HG02852 (cell line): ENCODE measurements at regions not wholly inside any gene's neighbourhood (a gene's known extent, or its start where the extent isn't known, plus 50 kb on each side); places are given as distances from the start of the nearest gene placed in this dataset.

Source experiments
- ATAC-seq: cut with Tn5 transposase; IDR thresholded peaks from one replicate; pipeline ENCODE4 v1.9.1; 2021; ENCODE audit warnings: mild to moderate bottlenecking, moderate library complexity; ENCODE audit not compliant: unreplicated experiment

DNA sequence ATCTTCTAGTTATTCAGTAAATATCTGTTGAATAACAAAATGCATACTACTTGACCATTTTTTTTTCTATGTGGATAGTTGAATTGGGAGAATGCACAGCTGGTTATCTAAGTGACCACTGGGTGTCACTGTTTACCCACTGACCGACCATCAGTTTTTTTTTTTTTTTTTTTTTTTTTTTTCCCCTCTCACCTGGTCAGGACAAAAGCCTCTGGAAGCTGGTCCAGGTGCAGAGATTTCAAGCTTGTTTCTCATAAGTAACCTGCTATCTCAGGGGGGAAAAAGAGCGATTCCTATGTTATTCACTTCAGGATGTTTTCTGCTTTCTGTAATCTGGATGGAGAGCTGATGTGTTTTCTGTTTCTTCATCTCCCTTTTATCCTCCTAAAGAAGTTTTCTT lies 256.0 kb downstream of the DCDC2C start:
- ATAC-seq = no peak

DNA sequence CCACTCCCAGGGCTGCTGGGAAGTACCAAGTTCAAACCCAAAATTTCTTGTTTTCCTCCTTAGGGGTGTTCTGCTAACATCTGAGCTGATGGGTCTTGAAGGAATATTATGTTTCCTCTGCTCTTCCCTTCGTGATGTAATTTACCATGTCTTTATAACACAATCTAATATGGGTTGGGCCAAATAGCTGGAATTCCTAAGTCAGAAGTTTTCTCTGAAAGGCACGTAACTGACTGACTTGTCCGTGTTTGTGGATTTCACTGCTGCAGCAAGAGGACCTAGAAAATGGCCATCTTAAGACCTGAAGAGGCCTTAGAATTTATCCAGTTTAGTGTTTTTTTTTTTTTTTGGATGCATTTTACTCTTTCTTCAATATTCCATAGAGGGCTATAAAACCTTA lies 256.7 kb downstream of the DCDC2C start:
- no peak for ATAC-seq

DNA sequence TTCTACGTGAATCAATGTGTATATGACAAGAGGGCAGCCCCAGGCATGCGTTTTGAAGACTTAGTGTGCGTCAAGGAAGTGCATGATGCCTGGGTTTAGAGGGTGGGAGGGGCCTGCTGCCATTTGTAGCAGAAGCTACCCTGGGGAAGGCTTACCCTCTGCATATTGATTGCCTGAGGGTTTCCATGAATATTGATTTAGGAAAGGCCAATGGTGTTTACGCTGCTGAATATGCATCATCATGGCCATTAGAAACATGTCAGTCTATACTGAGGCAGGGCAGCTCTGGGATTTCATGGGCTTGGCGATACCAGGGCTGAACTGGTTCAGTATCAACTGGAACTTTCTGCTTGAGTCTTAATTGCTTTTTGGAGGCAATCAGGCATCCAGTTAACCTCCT lies 259.3 kb downstream of the DCDC2C start:
- no peak for ATAC-seq

DNA sequence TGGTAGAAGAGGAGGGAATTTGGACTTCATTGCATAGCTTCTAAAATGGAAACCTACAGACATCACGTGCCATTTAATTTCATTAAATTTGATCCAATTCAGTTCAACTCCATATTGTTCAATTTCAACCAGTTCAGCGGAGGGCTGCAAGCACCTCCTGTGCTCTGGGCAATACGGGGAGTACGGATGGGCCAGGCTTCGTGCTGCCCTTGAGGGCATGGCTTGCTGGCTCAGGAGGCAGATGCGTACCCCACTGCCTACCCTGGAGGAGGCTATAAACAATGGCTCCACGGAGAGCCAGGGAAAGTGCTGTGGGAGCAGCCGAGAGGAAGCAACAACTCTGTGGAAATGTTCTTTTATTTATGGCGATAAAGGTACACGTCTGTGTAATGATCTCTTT lies 261.8 kb downstream of the DCDC2C start:
- ATAC-seq = no peak

DNA sequence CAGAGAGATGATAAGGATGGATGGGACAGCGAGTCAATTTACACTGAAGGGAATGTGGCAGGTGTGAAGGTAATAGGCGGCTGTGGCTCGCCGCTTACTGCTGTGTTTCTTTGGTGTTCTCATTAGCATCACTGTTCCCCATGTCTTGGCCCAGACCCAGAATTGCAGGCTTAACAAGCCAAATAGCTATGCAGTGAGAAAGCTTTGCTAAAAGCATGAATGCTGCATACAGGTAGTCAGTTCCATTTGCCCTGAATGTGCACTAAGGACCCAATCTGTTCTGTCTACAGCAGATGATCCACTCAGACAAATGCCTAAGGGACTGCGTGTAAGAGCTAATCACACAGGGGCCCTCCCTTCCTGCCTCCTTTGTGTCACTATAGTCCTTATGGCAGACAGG lies 262.6 kb downstream of the DCDC2C start:
- ATAC-seq = no peak

GRCh38 chr2:3966470-3966869 lies 263.1 kb downstream of the DCDC2C start:
- ATAC-seq = no peak

- ATAC-seq = no peak
Observed at GRCh38 chr2:3968736-3969135, 265.4 kb downstream of the DCDC2C start.

DNA sequence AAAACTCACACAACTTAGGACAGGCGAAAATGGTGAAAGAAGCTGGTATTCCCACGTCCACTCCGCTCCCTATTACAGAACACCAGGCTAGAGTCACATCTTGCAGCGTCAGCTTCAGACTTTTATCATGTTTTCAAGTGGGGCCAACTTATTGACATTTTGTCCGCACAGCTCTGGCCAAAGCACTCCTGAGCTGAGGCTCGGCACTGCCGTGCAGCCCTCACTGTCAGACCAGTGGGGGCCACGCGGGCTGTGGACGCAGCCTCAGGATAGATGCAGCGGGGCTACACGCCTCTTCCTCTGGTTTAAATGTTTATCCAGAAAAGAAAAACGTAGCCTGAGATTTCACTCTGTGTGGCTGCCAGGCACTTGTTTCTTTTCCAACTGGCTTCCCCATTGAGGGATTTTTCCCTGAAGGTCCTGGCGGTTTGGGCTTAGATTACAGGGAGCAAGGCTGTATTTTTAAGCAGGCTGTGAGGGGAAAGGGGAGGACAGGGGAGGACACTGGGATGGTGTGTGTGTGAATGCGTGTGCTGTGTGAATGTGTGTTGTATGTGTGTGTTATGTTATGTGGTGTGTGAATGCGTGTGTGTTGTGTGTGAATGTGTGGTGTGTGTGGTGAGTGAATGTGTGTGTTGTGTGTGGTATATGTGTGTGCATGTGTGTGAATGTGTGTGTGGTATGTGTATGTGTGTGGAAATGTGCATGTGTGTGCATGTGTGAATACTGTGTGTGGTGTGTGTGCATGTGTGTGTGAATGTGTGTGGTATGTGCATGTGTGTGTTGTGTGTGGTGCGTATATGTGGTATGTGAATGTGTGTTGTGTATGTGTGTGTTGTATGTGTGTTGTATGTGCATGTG lies 267.6 kb downstream of the DCDC2C start:
- ATAC-seq = no peak

DNA sequence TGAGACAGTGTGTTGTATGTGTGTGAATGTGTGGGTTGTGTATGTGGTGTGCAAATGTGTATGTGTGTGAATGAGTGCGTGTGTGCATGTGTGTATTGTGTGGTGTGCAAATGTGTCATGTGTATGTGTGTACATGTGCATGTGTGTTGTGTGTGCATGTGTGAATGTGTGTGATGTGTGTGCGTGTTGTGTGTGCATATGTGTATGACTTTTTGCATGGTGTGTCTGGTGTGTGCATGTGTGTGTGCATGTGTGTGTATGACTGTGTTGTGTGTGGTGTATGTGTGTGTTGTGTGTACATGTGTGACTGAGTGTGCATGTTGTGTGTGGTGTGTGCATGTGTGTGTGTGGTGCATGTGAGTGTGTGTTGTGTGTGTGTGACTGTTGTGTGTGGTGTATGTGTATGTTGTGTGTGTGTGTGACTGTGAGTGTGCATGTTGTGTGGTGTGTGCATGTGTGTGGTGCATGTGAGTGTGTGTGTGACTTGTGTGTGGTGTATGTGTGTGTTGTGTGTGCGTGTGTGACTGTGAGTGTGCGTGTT lies 268.3 kb downstream of the DCDC2C start:
- no peak for ATAC-seq

- no peak for ATAC-seq
Observed at GRCh38 chr2:3972377-3972776, 269.0 kb downstream of the DCDC2C start.

- ATAC-seq = no peak
Observed at GRCh38 chr2:3974765-3975164, 271.4 kb downstream of the DCDC2C start.

- no peak for ATAC-seq
Observed at GRCh38 chr2:3981446-3981987, 278.1 kb downstream of the DCDC2C start.

DNA sequence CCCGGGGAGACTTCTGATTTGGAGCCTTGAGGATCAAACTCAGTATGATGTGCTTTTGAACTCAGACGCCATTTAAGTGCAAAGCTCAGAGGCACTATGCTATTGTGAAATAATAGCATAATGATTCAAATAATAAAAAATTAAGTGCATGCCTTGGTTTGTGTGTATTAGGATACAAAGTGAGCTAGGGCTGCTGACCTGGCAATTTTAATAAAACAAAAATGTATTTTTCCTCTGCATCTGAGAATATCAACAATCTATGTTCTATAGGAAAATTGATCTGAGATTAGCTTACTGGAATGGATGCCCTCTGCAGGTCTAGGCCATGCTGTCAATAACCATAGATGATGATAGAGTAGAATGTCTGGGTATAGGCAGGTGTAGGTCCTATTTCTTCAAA lies 278.8 kb downstream of the DCDC2C start:
- ATAC-seq = no peak

GRCh38 chr2:3986063-3986462 lies 282.7 kb downstream of the DCDC2C start:
- no peak for ATAC-seq

DNA sequence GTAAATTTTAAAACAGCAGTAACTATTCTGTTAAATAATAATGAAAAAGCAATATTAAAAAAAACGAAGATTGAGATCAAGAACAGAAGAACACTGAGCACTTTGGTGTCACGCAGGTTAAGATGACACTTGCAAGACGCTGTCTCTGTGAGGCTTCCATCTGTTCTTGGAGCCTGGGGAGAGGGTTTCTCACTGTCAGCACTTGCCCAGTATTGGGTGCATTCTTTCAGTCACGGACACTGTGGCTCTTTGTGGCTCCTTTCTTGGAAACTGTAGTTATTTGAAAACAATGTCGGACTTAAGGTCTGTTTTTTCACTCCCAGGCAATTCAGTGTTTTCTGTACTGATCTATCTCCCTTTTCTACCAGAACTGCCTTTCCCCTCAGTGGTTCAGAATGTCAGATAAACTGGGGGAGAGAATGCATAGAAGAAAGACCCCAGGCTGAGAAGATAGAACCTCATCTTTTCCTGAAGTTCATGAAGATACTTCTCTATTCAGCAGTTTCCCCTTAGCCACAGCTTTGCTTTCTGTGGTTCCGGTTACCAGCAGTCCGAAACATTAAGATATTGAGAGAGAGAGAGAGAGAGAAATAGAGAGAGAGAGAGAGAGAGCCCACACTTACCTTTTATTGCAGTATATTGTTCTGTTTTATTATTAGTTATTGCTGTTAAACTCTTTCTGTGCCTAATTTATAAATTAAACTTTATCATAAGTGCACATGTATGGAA lies 283.3 kb downstream of the DCDC2C start:
- no peak for ATAC-seq

DNA sequence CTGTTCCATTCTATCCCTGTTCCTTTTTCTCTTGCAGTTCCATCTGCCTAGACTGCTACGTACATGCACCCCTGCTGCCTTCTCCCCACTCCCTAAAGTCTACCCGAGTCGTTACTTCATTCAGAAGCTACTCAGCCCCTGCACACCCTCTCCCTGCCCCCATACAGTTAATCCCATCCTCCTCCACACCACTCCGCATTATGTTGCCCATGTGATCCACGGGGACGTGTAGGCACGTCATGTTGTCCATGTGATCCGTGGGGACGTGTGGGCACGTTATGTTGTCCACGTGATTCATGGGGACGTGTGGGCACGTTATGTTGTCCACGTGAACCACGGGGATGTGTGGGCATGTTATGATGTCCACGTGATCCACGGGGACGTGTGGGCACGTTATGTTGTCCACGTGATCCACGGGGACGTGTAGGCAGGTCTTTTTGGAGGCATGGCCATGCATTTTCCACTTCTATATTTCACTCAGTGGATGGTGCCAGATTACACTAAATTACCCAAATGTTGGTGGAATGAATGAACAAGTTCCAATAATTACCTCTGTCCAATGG lies 299.5 kb downstream of the DCDC2C start:
- ATAC-seq = no peak

GRCh38 chr2:4012197-4012596 lies 308.8 kb downstream of the DCDC2C start:
- ATAC-seq = no peak

- no peak for ATAC-seq
Observed at GRCh38 chr2:4018535-4018934, 315.2 kb downstream of the DCDC2C start.

- ATAC-seq = no peak
Observed at GRCh38 chr2:4020153-4020552, 316.8 kb downstream of the DCDC2C start.

DNA sequence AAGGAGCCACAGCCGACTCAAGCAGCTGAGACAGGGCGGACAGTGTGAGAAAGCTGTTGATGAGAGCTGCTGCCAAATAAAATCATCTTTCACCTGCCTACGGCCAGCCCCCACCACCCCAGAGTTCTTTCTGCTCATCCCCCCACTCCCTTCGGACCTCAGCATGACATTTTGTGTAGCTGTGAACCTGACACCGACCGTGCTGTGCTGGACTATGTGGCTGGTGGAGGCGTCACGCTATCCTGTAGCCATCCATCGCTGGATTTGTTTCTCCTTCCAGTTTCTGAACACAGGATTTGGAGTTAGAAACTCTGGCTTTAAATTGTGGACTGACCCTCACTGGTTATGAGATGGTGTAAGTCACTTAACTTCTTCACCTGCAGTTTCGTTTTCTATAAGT lies 317.3 kb downstream of the DCDC2C start:
- ATAC-seq = no peak

DNA sequence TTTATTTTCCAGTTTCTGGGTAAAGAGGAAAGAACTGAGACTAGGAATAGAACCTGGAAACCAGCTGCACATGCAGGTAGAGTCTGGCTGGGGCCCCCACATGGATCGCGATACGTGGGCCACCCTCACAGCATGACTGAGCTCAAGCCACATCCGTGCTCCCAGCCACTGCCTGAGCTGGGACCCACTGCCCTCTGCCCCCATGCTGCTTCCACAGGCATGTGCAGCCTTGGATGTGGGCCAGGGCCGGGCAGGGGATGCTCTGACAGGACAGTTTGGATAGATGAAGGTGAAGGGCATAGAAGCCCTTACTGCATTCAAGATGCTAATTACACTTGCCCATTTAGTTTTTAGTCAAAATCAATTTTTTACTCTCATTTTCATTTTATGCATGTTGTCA lies 321.2 kb downstream of the DCDC2C start:
- ATAC-seq = no peak
